T-helper 22 cell (primary cell): ENCODE measurements at regions not wholly inside any gene's neighbourhood (a gene's known extent, or its start where the extent isn't known, plus 50 kb on each side); places are given as distances from the start of the nearest gene placed in this dataset.

ENCODE experiments used
- DNase-seq: peaks from one replicate; pipeline ENCODE4 v3.0.0-alpha.2; 2020; ENCODE audit warnings: low read depth

DNA sequence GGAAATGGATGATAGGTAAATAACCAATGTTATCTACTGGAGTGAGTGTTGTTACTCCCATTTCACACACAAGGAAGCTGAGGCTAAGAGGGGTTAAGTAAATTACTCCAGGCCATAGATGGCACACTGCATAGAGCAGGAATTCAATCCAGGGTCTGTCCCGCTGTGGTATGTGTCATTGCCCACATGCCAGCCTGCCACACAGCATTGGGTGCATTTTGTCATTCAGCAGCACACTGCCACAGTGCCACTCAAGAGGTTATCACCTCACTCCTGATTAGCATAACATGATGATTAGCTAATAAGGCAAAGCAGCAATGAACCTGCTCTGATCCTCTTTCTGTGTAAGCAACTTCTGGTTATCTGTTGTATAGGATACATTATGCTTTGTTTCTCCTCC is 157.4 kb upstream of the CTNNB1 start:
- no peak for DNase-seq

DNA sequence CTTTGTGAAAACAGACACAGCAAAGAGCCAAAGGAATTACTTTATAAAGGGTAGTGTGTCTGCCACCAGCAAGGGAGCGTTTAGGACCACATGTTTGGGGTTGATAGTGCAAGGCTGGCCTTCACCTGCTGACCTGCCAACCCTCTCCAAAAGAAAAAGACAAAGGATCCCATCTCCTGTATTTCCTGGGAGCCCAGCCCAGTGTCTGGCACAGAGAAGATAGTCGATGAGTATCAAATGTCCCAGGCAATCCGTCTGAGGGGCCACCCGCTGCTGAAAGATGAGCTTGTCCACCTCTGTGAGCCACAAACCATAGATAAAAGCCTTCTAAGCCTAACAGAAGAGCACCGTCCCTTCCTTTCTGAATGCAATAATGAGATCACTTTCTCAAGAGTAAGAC is 154.8 kb upstream of the CTNNB1 start:
- no peak for DNase-seq

DNA sequence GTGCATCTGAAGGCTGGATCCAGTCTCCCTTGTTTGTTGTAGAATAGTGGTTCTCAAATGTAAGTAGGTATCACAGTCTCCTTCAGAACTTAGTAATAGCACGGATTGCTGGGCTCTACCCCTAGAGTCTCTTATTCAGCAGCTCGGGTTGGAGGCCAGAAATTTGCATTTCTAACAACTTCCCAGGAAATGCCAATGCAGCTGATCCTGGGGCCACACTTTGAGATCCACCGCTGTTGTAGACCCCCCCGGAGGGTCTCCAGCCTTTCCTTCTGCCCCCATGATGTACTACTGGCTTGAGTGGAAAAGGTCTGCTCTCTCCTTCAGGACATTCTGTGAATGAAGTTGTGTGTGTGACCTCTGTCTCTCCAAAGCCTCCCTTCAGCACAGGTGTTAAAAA is 153.8 kb upstream of the CTNNB1 start:
- no peak for DNase-seq

DNA sequence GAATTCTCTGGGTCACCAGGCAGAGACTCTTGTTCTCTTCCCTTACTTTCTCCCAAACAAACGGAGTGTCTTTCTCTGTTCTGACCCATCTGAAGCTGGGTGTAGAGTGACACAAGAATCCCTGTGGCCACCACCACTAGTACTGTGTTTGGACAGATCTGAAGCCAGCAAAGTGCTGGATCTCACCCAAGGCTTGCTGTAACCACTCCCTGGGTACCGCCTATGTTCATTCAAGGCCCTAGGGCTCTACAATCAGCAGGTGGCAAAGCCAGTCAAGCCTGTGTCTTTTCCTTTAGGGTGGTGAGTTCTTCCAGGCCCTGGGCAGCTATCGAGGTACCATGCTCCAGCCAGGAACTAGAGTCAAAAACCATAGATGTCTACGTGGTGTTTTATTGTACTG is 149.2 kb upstream of the CTNNB1 start:
- no peak for DNase-seq

DNA sequence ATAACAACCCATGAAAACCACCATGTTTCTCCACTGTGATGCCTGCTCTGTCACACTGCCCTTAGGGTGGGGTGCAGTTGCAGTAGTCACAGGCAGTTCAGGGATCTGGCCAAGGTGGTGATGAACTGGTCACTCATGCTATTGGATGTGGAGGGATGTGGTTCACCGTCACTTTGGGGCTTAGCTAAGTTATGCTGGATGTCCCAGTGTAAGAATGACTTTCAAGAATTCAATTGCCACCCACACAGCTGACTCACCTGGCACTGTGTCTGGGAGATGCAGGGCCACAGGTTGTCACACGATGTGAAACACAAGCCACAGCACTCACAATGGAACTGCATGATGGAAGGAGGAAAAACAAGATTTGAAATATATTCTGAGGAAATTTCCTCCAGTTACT is 146.1 kb upstream of the CTNNB1 start:
- DNase-seq, result no peak

DNA sequence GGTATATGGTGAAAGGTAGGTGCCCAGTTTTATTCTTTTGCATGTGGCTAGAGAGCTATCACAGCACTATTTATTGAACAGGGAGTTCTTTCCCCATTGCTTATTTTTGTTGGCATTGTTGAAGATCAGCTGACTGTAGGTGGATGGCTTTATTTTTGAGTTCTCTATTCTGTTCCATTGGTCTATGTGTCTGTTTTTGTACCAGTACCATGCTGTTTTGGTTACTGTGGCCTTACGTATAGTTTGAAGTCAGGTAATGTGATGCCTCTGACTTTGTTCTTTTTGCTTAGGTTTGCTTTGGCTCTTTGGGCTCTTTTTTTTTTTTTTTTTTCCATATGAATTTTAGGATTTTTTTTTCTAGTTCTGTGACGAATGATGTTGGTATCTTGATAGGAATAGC is 139.2 kb upstream of the CTNNB1 start:
- no peak for DNase-seq

DNA sequence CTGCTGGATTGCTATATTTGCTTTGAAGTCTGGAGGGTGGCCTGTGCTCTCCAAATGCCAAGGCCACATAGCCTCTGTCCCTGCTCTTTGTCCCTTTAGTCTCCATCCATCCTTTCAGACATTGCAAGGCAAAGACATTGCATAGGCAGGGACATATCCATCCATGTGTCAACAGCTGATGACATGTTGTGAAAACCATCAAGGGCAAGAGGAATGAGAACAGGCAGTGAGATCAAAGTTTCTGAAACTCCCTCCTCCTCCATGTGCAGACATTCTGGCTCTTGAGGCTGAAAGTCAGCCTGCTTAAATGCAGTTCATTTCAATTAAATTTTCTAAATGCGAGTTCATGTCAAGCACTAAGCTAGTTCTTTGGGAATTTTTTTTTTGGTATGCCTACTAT is 135.2 kb upstream of the CTNNB1 start:
- DNase-seq, result no peak

DNA sequence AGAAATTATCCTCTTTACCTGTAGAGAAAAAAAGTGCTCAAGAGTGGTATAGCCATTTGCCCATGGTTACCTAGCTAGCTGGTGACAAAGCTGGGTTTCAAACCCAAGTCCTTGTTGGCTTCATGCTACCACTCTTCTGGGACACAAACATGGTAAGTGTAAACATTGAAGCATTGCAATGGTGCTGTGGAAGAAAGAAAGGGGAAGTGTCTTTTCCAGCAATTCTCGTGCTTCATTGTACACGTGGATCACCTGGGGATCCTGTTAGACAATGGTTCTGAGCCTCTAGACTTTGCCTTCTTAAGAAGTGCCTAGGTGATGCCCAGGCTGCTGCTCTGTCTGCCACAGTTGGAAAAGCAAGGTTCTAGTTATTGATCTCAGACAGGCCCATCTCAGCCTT is 134.8 kb upstream of the CTNNB1 start:
- no peak for DNase-seq

DNA sequence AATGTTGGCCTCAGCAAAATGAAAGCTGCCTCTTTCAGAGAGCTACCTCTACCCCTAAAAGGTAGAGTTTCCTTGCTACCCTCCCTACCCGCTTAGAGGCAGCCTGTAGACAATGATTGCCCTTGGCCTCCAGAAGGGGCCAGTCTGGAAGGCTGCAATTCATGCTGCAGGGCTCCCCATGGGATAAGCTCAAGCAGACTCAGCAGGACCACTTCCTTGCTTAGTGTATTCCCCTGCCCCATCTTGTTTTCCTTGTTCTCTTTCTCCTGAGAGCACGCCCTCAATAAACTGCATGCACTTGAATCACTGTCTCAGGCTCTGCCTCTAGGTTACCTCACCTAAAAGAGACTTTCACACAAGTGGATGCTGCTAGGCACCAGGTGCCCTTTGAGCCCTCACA is 134.0 kb upstream of the CTNNB1 start:
- no peak for DNase-seq

DNA sequence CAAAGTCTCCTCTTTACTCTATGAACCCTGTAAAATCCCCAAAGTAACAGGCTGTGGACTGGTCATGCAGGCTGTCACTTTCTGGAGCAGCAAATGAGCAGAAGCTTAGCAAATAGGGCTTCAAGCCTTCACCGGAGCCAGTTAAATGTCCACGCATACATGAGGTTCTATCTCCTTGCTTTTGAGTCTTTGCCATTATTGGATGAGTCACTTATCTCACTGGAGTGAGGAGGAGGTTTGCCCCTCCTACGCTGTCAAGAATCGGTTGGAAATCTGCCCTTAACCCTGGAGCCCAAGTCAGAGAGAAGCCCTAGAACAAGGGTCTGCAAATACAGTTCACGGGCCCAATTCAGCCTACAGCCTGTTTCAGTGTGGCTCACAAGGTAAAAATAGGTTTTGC is 126.1 kb upstream of the CTNNB1 start:
- DNase-seq, result no peak

DNA sequence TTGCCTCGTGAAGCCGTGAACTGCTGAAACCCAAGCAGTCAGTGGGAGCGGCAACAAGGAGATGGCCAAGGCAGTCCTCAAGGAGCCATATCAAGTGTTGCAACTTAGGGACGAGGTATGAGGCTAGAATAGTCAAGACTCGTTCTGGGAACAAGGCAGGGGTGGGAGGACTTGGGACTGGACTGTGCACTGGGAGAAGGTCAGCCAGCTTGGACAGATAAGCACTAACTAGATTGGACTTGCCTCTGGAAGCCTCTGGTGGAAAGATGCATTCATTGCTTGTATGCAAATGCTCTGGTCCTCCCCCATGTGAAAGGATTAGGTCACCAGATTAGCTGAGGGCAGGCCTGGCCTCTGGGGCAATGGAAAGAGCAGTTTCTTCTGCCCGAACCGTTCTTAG is 123.3 kb upstream of the CTNNB1 start:
- no peak for DNase-seq

DNA sequence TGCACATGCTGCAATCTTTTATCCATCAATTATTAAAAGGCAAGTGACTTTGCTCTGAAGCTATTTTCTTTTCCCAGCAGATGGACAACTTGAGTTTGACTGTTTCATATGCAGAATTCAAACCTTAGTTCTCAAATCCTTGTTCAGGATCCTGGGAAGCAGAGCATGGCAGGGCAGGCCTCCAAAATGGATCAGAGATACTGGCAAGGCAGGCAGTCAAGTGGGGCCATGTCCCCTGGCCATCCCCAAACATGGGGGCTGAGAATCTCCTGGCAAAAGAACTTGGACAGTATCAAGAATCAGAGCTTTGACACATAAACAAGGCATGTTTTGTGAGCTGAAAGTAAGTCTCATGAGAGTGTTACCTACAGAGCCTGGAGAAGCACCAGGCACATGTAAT is 122.9 kb upstream of the CTNNB1 start:
- no peak for DNase-seq

DNA sequence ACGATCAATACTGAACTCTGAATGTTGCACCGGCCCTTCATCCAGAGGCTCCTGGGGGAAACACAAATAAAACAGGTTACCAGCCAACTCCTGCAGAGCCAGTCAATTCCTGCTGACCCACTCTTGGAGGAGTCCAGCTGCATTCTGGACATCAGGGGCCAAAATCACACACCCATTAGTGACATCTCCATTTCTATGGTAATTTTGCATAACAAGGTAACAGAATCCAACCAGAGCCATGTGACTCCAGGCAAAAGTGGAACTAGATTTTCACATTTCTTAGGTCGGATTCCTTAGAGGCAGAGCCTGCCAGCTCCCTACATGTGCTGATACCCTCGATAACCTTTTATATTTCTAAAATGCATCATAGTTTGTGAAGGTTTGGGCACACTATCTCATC is 119.2 kb upstream of the CTNNB1 start:
- DNase-seq, result no peak

DNA sequence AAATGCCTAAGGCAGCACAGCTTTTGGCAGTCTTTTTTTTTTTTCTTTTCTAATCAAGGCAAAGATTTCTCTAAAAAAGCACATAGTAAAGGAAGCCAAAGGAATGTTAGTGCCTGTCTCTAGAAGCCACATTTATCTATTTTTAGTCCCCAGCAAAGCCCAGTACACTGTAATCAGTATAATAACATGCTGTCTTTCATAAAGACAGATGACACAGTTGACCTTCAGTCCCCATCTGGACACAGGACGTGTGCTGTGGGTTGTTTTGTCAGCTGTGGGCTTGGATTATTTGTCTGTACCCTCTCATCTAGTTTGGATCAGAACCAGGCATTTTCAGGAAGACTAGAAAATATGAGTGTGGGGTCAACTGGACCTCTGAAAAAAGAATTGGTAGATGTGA is 110.4 kb upstream of the CTNNB1 start:
- DNase-seq, result no peak

DNA sequence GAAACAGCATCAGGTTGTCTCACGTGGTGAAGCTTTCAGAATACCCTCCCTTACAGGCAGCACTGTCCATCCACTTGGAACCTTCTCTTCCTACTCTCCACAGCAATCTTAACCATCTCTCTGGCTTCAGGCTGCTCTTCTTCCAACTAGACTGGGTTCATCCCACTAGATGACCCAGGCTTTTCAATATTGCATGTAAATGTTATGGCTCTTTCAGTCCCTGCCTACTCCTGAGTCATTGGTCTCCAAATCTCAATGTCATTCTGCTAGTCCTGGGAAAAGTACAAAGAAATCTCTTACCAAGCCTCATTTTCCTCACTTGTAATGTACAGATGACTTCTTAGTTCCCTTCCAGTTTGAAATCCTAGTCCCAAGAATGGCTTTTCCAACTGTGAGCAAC is 109.7 kb upstream of the CTNNB1 start:
- DNase-seq, result no peak

DNA sequence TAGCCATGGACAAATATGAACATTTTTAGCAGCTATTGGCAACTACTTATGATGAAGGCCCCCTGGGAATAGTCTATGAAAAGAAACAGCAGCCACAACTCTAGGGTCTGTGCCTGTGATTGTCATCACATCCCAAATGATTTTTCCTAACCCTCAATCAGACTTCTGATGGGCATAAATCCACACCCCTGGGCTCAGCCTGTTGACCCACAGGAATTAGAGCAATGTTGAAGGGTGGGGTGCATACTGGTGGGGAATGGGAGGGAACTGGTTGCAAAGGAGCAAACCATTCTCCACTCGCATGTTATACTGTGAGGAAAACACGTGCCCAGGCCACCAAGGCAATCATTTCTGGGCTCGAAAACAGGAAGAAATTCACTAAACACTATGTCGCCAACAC is 106.5 kb upstream of the CTNNB1 start:
- DNase-seq, result no peak

DNA sequence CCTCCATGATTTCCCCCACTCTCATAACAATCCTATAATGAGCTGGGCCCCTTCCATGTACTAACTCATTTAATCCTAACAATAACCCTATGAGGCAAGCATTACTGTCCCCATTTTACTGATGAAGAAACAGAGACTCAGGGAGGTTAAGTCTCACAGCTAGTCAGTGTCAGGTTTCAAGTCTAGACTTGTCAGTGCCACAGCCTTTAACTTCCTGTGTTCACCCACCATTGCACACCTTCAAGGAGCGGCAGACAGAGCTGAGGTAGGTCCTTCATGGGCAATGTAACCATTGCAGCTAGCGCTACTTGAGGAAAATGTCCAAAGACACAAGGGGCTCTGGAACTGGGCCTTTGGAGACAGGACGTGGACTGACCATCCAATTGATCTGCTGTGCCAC is 105.8 kb upstream of the CTNNB1 start:
- no peak for DNase-seq

DNA sequence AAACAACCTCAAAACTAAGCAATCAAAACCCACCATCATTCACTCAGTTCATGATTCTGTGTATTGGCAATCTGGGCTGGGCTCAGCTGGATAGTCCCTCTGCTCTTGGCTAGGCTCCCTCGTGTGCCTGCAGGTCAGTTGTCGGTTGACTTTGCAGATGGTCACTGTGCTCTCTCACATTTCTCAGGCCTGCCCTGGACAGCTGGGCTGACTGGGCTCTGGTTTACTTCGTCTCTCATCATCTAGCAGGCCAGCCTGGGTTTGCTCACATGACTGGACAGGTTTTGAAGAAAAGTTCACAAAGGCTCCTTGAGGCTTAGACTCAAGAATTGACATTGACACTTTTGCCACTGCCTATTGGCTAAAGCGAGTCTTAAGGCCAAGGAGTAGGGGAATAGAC is 105.0 kb upstream of the CTNNB1 start:
- no peak for DNase-seq

DNA sequence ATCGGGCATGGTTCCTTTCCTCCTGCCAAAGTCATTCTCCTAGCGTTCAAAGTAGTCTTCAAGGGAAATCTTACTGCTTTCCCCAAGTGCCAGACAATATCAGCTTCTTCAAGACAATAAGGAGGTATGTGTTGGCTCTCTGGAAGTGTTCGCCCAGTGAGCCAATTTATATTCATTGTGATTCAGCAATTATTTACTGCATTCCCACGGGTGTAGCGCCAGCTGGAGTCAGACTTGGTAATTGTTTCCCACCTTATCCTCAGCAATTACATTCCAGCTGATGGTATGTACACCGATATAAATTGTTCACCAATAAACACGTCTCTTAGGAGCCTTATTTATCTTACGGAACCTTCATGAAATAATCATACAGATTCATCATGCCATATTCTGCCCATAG is 103.6 kb upstream of the CTNNB1 start:
- no peak for DNase-seq

DNA sequence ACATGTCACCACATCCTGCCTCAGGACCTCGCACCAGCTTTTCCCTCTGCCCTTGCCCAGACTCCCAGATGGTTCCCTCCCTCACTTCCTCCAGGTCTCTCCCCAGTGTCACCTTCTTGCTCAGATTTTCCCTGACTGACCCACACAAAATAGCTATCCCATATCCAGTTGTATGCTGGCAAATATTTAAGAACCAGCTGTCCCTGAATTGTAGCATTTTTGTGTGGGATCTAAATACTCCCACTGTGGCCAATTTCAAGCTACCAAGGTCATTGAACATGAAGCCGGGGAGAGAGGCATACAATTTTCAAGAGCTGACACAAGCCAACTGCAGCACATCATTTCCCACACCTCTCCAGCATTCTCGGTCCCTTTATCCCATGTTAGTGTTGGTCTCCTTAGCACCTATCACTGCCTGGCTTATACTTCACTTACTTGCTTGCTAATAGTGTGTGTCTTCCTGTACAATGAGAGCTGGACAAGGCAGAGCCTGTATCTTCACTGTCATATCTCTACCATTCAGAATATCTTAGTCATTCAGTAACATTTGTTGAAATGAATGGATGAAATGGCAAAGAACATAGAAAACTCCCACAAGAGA is 101.3 kb upstream of the CTNNB1 start:
- no peak for DNase-seq

DNA sequence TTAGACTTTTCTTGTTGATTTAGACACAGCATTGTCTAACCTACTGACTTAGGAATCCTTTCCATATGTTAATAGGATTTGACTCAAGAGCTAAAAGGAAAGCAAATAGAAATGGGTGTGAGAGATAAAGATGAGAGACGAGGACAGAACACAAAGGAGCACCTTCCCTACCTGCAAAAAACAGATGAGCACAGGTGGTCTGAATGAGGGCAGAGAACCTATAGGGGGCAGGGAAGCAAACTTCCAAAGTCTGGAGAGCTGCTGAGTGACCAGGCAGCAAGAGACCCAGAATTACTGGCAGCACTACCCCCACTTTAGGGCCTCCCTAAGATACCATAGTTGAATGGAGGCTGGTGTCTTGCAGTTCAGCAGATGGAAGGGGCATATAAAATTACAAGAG is 98.1 kb upstream of the CTNNB1 start:
- DNase-seq, result no peak

DNA sequence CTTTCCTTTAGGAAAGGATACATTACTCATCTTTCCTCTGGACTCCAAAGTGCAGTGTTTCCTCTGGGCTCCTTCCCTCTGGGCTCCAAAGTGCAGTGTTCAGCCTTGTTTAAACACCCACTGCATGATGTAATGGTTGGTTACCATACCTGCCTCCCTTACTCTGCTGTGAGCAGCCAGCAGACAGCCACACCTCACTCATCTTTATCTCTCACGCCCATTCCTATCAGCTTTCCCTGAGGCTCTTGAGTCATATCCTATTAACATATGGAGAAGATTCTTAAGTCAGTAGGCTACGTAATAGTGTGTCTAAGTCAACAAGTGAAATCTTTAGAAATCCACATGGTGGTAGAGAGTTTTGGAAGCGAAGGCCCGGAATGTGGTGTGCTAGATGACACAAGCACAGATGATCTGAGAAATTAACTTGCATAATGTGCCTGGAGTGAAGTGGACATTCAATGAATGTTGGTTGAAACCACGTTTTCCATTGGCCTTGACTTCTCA is 97.2 kb upstream of the CTNNB1 start:
- DNase-seq, result no peak

DNA sequence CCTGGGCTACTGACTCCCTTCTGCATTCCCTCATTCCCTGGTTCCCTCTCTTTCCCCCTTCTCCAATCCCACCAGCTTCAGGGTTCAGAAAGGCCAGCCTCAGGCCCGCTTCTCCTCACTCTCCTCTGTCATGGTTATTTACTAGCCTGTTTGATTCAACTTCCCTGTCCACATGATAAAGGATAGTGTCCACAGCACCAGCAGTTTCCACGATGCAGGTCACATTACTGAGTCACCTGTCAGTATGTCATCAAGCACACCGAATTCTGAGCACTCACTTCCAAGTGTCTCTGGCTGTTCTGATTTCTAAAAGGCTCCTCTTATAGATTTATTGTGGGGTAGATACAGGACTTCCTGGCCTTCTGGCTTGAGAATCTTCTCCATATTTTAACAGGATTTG is 96.6 kb upstream of the CTNNB1 start:
- no peak for DNase-seq

DNA sequence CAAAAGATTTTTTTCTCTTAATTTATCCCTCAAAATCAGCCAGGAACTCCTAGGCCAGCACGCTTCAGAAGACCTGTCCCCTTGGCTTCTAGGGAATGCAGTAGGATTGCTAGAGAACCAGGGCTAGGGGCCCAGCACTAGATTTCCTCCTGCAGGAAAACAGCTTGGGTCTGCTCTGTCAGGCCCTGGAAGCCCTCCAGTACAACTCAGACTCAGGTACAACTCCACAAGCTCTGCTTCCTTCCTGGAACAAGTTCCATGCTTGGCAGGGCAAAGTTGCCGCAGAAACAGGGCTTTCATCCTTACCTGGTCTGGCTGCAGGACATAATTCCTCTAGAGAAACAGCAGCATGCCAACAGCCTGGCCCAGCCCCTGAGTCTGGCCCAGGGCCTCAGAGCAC is 96.1 kb upstream of the CTNNB1 start:
- DNase-seq, result no peak

DNA sequence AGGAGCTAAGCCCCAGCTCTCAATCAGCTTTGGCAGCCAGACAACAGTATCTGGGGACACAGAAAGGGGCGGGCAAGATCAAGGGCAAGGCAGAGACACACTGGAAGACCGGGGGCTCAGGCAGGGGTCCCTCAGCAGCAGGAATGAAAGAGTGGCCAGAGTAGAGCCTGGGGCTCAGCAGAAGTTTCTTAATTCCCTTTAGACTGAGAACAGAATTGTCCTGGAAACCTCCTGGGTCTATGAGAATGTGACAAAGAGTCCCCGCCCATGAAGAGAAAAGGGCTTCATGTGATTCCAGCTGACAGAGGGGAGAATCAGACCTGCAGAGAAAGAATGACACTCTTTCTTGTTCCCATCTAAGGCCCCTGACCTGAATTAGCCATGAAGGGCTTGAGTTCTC is 95.2 kb upstream of the CTNNB1 start:
- no peak for DNase-seq
